Upper lobe of right lung (tissue), 1 donor: ENCODE measurements at regions not wholly inside any gene's neighbourhood (a gene's known extent, or its start where the extent isn't known, plus 50 kb on each side); places are given as distances from the start of the nearest gene placed in this dataset.

Experiments used
- ATAC-seq: fragments of 200-7000 bp; cut with Tn5 transposase; one replicate; pipeline ENCODE4 v1.9.1; 2020; ENCODE audit warnings: mild to moderate bottlenecking, moderate library complexity
- DNase-seq: peaks from one replicate; pipeline ENCODE4 v3.0.0-alpha.2; 2020
- H3K27ac ChIP-seq: fragments of 200-600 bp; one replicate; pipeline ENCODE4 v1.8.0; 2022
- H3K27me3 ChIP-seq: fragments of 200-600 bp; one replicate; pipeline ENCODE4 v1.8.0; 2022; ENCODE audit warnings: mild to moderate bottlenecking
- H3K36me3 ChIP-seq: fragments of 200-600 bp; one replicate; pipeline ENCODE4 v1.8.0; 2022
- H3K4me1 ChIP-seq: fragments of 200-600 bp; one replicate; pipeline ENCODE4 v1.8.0; 2022
- H3K4me3 ChIP-seq: fragments of 200-600 bp; one replicate; pipeline ENCODE4 v1.8.0; 2022; ENCODE audit warnings: mild to moderate bottlenecking
- H3K9me3 ChIP-seq: fragments of 200-600 bp; one replicate; pipeline ENCODE4 v1.8.0; 2022
- intact Hi-C: fragments of 100-400 bp; cut with DNase I; formaldehyde crosslinking; loops from one replicate; pipeline ENCODE4 v1.11.0; 2022
- TF ChIP-seq, protein P1 (sequence below): fragments of 200-600 bp; IDR thresholded peaks from one replicate; pipeline ENCODE4 v1.8.0; 2022; ENCODE audit warnings: antibody characterized with exemption
- donor health status: DM: no; HTN: yes; CAD: no; lungs with severe emphysema.

DNA sequence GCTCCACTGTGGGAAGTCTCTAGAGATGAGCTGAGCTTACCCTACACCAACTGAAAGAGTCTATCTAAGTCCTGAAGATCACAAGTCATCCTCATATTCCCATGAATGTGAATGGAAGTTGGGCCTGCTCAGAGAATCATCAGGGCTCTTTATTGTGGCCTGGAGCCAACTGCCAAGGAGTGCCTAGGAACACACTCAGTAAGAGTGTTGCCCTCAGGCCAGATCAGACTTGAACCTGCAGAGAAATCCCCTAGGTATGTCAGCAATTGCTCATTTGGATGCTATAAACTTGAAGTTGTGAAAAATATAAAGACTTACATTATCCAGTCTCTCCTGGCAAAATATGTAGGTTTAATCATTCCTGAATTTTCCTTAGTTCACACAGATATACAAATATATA, 1070.2 kb downstream of the EFNB2 start:
- no peaks in the 10 kb centered on the region for H3K9me3 ChIP-seq
- ATAC-seq = no peak
- H3K4me1 ChIP-seq = no peaks in the 10 kb centered on the region
- no peaks in the 10 kb centered on the region for H3K36me3 ChIP-seq
- intact Hi-C loops = no loop called here
- no peak for DNase-seq
- TF ChIP-seq, protein P1, sequence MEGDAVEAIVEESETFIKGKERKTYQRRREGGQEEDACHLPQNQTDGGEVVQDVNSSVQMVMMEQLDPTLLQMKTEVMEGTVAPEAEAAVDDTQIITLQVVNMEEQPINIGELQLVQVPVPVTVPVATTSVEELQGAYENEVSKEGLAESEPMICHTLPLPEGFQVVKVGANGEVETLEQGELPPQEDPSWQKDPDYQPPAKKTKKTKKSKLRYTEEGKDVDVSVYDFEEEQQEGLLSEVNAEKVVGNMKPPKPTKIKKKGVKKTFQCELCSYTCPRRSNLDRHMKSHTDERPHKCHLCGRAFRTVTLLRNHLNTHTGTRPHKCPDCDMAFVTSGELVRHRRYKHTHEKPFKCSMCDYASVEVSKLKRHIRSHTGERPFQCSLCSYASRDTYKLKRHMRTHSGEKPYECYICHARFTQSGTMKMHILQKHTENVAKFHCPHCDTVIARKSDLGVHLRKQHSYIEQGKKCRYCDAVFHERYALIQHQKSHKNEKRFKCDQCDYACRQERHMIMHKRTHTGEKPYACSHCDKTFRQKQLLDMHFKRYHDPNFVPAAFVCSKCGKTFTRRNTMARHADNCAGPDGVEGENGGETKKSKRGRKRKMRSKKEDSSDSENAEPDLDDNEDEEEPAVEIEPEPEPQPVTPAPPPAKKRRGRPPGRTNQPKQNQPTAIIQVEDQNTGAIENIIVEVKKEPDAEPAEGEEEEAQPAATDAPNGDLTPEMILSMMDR = no peak
- no peak overlapping the region for H3K27ac ChIP-seq
- H3K4me3 ChIP-seq = no peak overlapping the region
- H3K27me3 ChIP-seq = no peaks in the 10 kb centered on the region

DNA sequence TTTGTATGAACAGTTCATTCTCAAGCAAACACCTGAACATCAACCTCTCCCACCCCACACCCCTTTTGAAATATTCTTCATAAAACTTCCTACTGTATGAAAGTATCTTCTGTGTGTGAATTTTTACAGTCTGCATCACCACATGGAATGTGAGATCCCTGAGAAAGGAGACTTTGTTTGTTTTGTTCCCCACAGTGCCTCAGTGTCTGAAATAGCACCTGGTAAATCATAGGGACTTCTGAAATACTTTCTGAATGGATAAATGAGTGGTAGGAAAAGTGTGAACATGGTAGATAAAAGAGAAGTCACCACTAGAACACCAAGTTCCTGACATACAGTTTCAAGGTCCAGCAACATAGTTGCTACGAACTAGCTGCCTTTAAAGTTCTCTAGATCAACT, 1071.2 kb downstream of the EFNB2 start:
- intact Hi-C loops = no loop called here
- H3K27ac ChIP-seq = no peak overlapping the region

DNA sequence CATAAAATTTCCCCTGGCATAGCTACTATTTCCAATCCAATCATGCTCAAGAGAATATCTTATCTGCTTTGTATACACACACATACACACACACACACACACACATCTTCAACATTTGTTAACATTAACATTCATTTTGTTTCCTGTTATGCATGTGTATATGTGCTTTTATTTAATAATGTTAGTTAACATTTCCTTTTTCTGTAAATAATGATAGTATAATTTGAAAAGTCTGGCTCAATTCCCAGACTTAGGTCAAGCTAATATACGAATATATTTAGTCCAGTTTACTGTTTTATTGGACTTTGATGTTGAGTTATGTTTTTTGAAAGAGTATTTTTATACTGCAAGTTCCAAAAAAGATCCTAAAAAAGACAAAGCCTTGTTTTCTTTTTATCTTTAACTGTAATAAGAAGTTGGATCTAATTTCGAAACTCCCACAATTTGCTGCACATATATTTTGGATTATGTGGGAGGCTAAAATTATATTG, 1072.4 kb downstream of the EFNB2 start:
- no peak overlapping the region for H3K27ac ChIP-seq
- DNase-seq = no peak
- no peaks in the 10 kb centered on the region for H3K27me3 ChIP-seq
- intact Hi-C loops = no loop called here
- no peaks in the 10 kb centered on the region for H3K9me3 ChIP-seq
- H3K36me3 ChIP-seq = no peaks in the 10 kb centered on the region
- TF ChIP-seq, protein P1 = no peak
- ATAC-seq = no peak
- H3K4me1 ChIP-seq = no peaks in the 10 kb centered on the region
- no peak overlapping the region for H3K4me3 ChIP-seq

More for the DNA sequence above, 1071.2 kb downstream of the EFNB2 start:
- no peaks in the 10 kb centered on the region for H3K36me3 ChIP-seq
- ATAC-seq (no peak), DNase-seq (no peak)
- no peaks in the 10 kb centered on the region for H3K27me3 ChIP-seq
- TF ChIP-seq, protein P1 = no peak
- H3K9me3 ChIP-seq = no peaks in the 10 kb centered on the region
- H3K4me3 ChIP-seq = no peak overlapping the region
- H3K4me1 ChIP-seq = no peaks in the 10 kb centered on the region

DNA sequence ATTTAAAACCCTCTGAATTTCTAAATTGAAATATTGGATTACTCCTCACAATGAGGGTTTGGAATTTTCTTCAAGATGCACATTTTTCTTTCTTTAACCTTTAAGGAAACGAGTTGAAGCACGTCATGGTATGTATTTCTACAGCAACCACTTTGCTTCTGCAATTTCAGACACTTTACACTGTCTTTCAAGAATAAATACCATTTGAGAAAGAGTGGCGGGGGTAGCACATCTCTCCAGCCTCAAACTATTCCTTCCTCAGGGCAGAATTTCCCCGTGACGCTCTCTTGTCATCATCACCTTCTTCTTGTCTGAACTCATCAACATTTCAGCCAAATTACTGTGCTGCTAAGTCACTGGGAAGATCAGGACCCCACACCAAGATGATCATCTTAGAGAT, 1073.4 kb downstream of the EFNB2 start:
- Histone ChIP-seq H3K9me3 (no peaks in the 10 kb centered on the region), H3K27ac (no peak overlapping the region), H3K4me1 (no peaks in the 10 kb centered on the region), H3K4me3 (no peak overlapping the region), H3K36me3 (no peaks in the 10 kb centered on the region), H3K27me3 (no peaks in the 10 kb centered on the region)
- no peak for DNase-seq
- intact Hi-C loops = no loop called here
- TF ChIP-seq, protein P1 = no peak
- ATAC-seq = no peak

DNA sequence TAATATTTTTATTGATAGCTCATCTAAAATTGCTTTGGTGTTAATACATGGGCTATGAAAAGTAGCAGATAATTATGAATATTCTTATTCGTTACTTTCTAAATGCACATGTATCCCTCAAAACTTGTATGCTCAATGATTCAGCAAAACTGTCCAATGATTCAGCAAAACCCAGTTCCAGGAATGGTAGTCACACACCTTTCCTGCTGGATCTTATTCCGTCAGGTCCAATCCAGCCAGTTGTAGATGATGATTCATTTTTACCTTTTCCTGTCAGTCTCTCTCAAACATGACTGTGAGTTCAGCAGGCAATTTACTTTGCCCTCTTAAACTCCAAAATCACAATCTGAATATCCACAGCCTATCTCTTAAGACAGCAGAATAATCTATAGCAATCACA, 1082.6 kb downstream of the EFNB2 start:
- TF ChIP-seq, protein P1 = no peak
- Histone ChIP-seq H3K27ac (no peak overlapping the region), H3K4me1 (no peaks in the 10 kb centered on the region), H3K36me3 (no peaks in the 10 kb centered on the region), H3K27me3 (no peaks in the 10 kb centered on the region), H3K4me3 (no peak overlapping the region), H3K9me3 (no peaks in the 10 kb centered on the region)
- intact Hi-C loops = no loop called here
- DNase-seq = no peak
- no peak for ATAC-seq

DNA sequence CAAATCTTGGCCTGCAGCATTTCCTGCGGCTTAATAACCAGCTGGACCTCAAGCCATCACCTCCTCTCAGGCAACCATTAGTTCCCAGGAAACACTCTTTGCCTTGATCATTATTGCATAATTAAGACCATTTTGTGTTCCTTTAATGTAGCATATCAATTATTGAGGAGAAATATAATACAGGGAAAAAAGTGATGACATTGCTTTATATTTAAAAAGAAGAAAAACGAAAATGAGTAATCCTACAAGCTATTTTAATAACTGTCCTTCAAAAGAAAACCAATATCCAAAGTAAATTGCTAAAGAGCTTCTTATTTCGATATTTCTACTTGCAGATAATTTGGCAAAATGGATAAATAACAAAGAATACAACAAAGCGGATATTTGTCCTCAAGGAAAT, 1084.7 kb downstream of the EFNB2 start:
- Histone ChIP-seq H3K4me3 (no peak overlapping the region), H3K36me3 (no peaks in the 10 kb centered on the region), H3K9me3 (no peaks in the 10 kb centered on the region), H3K27ac (no peak overlapping the region), H3K4me1 (peaks cover 4% of the 10 kb centered on the region), H3K27me3 (no peaks in the 10 kb centered on the region)
- intact Hi-C loops = no loop called here
- TF ChIP-seq, protein P1 = no peak
- DNase-seq = no peak
- ATAC-seq = no peak
